HEK293T (cell line): ENCODE measurements at regions not wholly inside any gene's neighbourhood (a gene's known extent, or its start where the extent isn't known, plus 50 kb on each side); places are given as distances from the start of the nearest gene placed in this dataset.

ENCODE experiments used
- CTCF ChIA-PET: fragments of 350-600 bp; formaldehyde crosslinking; extraction: SDS; loops from one replicate; lab custom pipeline; 2021; ENCODE audit warnings: antibody characterized with exemption, inconsistent platforms; lab: Yijun Ruan, JAX
- POLR2A ChIA-PET: fragments of 350-600 bp; formaldehyde crosslinking; extraction: SDS; loops from one replicate; lab custom pipeline; 2020; ENCODE audit warnings: antibody characterized with exemption, inconsistent platforms; lab: Yijun Ruan, JAX
- DNase-seq: peaks from one replicate; pipeline ENCODE4 v3.0.0; 2012; ENCODE audit warnings: mixed read lengths; ENCODE audit errors: extremely low spot score
- ARNT ChIP-seq: fragments of 450-650 bp; IDR thresholded peaks from 2 replicates; pipeline ENCODE4 v1.6.1; 2017; ENCODE audit warnings: mild to moderate bottlenecking
- BHLHE40 ChIP-seq: fragments of 450-650 bp; IDR thresholded peaks from 2 replicates; pipeline ENCODE4 v1.6.1; 2016; ENCODE audit warnings: mild to moderate bottlenecking, moderate library complexity, borderline replicate concordance
- CTBP1 ChIP-seq: fragments of 450-650 bp; IDR thresholded peaks from 2 replicates; pipeline ENCODE4 v1.6.1; 2016; ENCODE audit warnings: borderline replicate concordance
- ELF4 ChIP-seq: fragments of 450-650 bp; IDR thresholded peaks from 2 replicates; pipeline ENCODE4 v1.6.1; 2017; ENCODE audit warnings: antibody characterized with exemption
- FOXA1 ChIP-seq: fragments of 450-650 bp; IDR thresholded peaks from 2 replicates; pipeline ENCODE4 v1.6.1; 2016; ENCODE audit warnings: mild to moderate bottlenecking
- FOXK2 ChIP-seq: fragments of 450-650 bp; IDR thresholded peaks from 2 replicates; pipeline ENCODE4 v1.6.1; 2016; ENCODE audit warnings: mild to moderate bottlenecking
- FOXM1 ChIP-seq: fragments of 450-650 bp; IDR thresholded peaks from 2 replicates; pipeline ENCODE4 v1.6.1; 2017; ENCODE audit warnings: mild to moderate bottlenecking, borderline replicate concordance
- HDGF ChIP-seq: fragments of 450-650 bp; IDR thresholded peaks from 2 replicates; pipeline ENCODE4 v1.6.1; 2017; ENCODE audit warnings: antibody characterized with exemption, borderline replicate concordance
- L3MBTL2 ChIP-seq: fragments of 450-650 bp; conservative IDR thresholded peaks from 2 replicates; pipeline ENCODE4 v1.6.1; 2016; ENCODE audit warnings: mild to moderate bottlenecking
- LEF1 ChIP-seq: fragments of 450-650 bp; IDR thresholded peaks from 2 replicates; pipeline ENCODE4 v1.6.1; 2017; ENCODE audit warnings: mild to moderate bottlenecking, borderline replicate concordance
- NFRKB ChIP-seq: fragments of 450-650 bp; IDR thresholded peaks from 2 replicates; pipeline ENCODE4 v1.6.1; 2016; ENCODE audit warnings: mild to moderate bottlenecking, moderate library complexity
- SP1 ChIP-seq: fragments of 450-650 bp; IDR thresholded peaks from 2 replicates; pipeline ENCODE4 v1.6.1; 2017
- SUZ12 ChIP-seq: fragments of 450-650 bp; IDR thresholded peaks from 2 replicates; pipeline ENCODE4 v1.6.1; 2016; ENCODE audit warnings: mild to moderate bottlenecking
- TARDBP ChIP-seq: fragments of 450-650 bp; IDR thresholded peaks from 2 replicates; pipeline ENCODE4 v1.6.1; 2016
- ZNF384 ChIP-seq: fragments of 450-650 bp; IDR thresholded peaks from 2 replicates; pipeline ENCODE4 v1.6.1; 2016
- TF ChIP-seq, protein P1 (sequence below): fragments of 450-650 bp; IDR thresholded peaks from 2 replicates; pipeline ENCODE4 v1.6.1; 2016

DNA sequence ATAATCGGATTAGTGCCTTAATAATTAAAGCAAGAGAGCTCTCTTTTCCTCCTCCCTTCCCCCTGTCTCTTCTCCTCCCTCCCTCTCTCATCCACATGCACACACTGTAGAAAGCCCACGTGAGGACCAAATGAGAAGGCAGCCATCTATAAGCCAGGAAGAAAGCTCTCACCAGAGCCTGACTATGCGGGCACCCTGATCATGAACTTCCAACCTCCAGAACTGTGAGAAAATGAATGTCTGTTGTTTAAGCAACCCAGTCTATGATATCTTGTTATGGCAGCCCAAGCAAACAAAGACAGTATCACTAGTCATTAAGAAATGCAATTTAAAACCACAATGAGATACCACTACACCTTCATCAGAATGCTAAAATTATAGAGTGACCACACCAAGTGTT, 220.3 kb downstream of the EN1 start:
- TF ChIP-seq, protein P1, sequence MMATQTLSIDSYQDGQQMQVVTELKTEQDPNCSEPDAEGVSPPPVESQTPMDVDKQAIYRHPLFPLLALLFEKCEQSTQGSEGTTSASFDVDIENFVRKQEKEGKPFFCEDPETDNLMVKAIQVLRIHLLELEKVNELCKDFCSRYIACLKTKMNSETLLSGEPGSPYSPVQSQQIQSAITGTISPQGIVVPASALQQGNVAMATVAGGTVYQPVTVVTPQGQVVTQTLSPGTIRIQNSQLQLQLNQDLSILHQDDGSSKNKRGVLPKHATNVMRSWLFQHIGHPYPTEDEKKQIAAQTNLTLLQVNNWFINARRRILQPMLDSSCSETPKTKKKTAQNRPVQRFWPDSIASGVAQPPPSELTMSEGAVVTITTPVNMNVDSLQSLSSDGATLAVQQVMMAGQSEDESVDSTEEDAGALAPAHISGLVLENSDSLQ = no peak
- no peak for TF ChIP-seq FOXM1
- no peak for TF ChIP-seq FOXA1
- TF ChIP-seq SUZ12 = no peak
- no peak for TF ChIP-seq ARNT
- no peak for TF ChIP-seq HDGF
- TF ChIP-seq NFRKB = no peak
- TF ChIP-seq FOXK2 = no peak
- no peak for TF ChIP-seq TARDBP
- TF ChIP-seq BHLHE40 = no peak
- no peak for TF ChIP-seq ELF4
- POLR2A ChIA-PET = no interaction called here
- CTCF ChIA-PET = no interaction called here
- DNase-seq = no peak

DNA sequence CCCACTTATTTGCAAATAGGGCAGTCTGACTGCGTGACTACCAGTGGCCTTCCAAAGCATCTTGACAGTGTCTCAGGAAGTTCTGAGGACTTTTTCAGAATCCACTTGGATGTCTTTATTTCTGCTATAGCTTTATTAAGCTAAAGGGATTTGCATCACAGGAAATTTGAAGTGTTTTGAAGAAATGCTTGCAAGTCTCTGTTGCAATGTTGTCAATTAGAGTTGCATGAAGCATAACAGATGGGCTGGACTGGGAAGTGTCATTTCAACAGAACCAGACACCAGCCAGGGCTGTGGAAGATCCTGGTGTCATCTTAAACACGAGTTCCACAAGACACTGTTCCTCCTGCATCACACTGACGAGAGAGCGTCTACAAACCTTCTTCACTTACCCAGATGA, 224.5 kb downstream of the EN1 start:
- ChIA-PET CTCF (interaction anchor here (0.6 kb wide), 1 partner anchor 9 kb away, joined by 5 read pairs; no protein-coding TSS in a partner anchor), POLR2A (no interaction called here)
- TF ChIP-seq BHLHE40 (no peak), ARNT (no peak), CTBP1 (no peak), LEF1 (no peak), HDGF (no peak)
- DNase-seq = no peak

DNA sequence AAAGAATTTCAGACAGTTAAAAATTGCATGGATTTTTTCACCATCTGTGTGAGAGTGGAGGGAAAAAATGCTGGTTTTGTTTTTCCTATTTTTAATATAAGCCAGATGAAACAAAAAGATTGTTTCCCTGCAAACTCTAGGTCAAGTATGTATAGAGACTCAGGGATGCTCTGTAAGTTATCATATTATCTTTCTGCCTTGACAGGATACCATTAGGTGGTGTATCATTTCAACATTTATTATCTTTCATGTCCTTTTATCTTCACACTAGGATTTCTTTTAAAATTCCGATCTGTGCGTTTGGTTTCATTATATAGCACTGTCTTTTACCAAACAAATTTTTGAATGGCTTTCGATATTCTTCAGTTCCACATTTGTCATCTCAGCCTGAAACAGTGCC, 225.3 kb downstream of the EN1 start:
- ChIA-PET CTCF (no interaction called here), POLR2A (no interaction called here)
- no peak for DNase-seq
- TF ChIP-seq NFRKB = no peak
- no peak for TF ChIP-seq FOXK2
- TF ChIP-seq BHLHE40 = no peak
- no peak for TF ChIP-seq LEF1
- no peak for TF ChIP-seq ARNT
- no peak for TF ChIP-seq CTBP1

DNA sequence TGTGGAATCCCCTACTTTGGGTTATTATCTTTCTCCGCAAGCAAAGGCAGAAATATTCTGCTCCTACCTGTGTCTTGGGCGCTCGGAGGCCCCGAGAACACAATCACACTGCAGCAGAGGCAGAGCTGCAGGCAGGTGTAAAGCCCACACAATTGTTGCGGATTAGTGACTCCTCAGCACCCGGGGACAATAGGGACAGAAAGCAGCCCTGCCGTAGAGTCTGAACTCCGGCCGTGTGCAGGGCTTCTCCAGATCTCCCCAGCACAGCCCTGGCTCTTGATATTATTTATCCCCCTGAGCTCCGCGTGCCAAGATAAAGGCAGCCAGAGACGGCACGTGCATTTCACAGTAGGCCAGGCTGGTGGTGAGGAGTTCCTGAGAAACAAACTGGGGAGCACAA, 229.2 kb downstream of the EN1 start:
- no peak for DNase-seq
- TF ChIP-seq, protein P1 = no peak
- no peak for TF ChIP-seq FOXK2
- no peak for TF ChIP-seq ARNT
- no peak for TF ChIP-seq SUZ12
- no peak for TF ChIP-seq NFRKB
- no peak for TF ChIP-seq L3MBTL2
- no peak for TF ChIP-seq CTBP1
- no peak for TF ChIP-seq TARDBP
- TF ChIP-seq BHLHE40 = no peak
- TF ChIP-seq FOXM1 = no peak
- no peak for TF ChIP-seq HDGF
- no peak for TF ChIP-seq ZNF384
- no peak for TF ChIP-seq ELF4
- TF ChIP-seq FOXA1 = no peak
- TF ChIP-seq LEF1 = no peak
- ChIA-PET POLR2A (no interaction called here), CTCF (no interaction called here)

DNA sequence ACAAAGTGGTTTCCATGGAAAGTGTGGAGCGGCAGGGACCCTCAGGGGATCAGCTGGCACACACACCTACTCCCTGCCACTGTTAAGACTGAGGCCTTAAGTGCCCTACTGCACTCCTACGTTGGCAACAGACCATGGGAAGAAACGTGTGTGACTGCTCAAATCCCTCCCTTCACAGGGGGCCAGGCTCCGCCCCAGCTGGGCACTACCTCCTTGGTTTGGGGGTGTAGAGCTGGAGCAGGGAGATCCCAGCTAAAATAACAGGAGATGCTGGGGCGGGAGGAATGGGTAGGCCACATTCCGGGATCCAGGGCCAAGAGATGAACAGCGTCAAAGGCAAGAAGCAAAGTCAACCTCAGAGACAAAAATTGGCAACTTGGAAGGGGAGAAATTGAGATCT, 231.0 kb downstream of the EN1 start:
- DNase-seq = no peak
- no peak for TF ChIP-seq SP1
- POLR2A ChIA-PET = no interaction called here
- CTCF ChIA-PET = no interaction called here

DNA sequence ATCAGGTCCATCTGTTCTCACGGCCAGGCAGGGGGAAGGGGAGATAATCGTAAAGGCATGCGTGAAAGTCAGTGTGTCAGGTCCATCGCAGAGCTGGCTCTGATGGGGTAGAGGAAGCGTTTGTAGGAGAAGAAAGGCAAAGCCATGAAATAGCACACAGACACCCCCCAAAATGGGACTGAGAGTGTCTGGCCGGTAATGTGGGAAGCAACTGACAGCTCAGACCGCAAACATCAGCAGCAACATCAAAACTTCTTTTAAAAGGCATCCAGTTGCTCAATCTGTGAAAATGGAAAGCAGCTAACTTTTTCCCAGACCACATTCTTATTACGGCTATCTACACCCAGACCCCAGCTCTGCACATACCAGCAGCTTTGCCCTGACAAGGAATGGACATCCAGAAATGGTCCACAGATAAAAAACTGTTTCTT, 232.6 kb downstream of the EN1 start:
- ChIA-PET POLR2A (no interaction called here), CTCF (no interaction called here)
- TF ChIP-seq NFRKB = no peak
- no peak for TF ChIP-seq TARDBP
- no peak for TF ChIP-seq FOXM1
- TF ChIP-seq ELF4 = no peak
- TF ChIP-seq SUZ12 = no peak
- TF ChIP-seq HDGF = no peak
- TF ChIP-seq FOXK2 = no peak
- no peak for TF ChIP-seq FOXA1
- DNase-seq = no peak

DNA sequence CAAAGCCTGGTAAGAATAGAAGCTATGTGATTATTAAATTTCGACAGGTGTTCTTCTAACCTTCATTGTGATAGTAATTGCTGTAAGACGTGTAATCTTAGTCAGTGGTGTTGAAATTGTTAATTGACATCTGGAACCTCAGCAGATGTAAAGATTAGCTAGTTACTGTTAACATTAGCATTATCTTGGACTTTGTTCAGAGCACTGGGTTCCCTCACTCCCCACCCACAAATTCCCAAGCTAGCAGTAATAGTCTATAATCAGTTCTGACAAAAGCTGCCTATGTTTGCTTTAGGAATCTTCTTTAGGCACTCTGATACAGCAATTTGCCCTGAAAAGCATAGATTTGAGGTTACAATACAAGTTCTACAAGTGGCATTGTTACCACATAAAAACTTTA, 233.7 kb downstream of the EN1 start:
- no peak for TF ChIP-seq FOXK2
- no peak for TF ChIP-seq SP1
- no peak for TF ChIP-seq NFRKB
- no peak for TF ChIP-seq ZNF384
- TF ChIP-seq FOXA1 = no peak
- TF ChIP-seq L3MBTL2 = no peak
- TF ChIP-seq HDGF = no peak
- TF ChIP-seq TARDBP = no peak
- no peak for TF ChIP-seq FOXM1
- no peak for TF ChIP-seq LEF1
- no peak for TF ChIP-seq ARNT
- TF ChIP-seq, protein P1 = no peak
- CTCF ChIA-PET = no interaction called here
- DNase-seq = no peak
- POLR2A ChIA-PET = no interaction called here
